KMS-11 (cell line): ENCODE measurements at regions not wholly inside any gene's neighbourhood (a gene's known extent, or its start where the extent isn't known, plus 50 kb on each side); places are given as distances from the start of the nearest gene placed in this dataset.

Experiments used
- H2AFZ ChIP-seq: fragments of 200-600 bp; sonication (generic); 2 replicates; pipeline ENCODE4 v1.6.1; 2016; ENCODE audit warnings: antibody characterized with exemption, mixed run types, low read depth
- H3K27ac ChIP-seq: fragments of 200-600 bp; sonication (generic); 2 replicates; pipeline ENCODE4 v1.6.1; 2016; ENCODE audit warnings: mild to moderate bottlenecking, mixed run types
- H3K27me3 ChIP-seq: fragments of 200-600 bp; sonication (generic); 2 replicates; pipeline ENCODE4 v1.6.1; 2017; ENCODE audit warnings: mild to moderate bottlenecking, low read depth, mixed run types, moderate library complexity; ENCODE audit not compliant: insufficient read depth
- H3K36me3 ChIP-seq: fragments of 200-600 bp; sonication (generic); 2 replicates; pipeline ENCODE4 v1.6.1; 2017; ENCODE audit warnings: mild to moderate bottlenecking, mixed run types; ENCODE audit not compliant: insufficient read depth
- H3K4me1 ChIP-seq: fragments of 200-600 bp; sonication (generic); 2 replicates; pipeline ENCODE4 v1.6.1; 2016; ENCODE audit warnings: mild to moderate bottlenecking, low read depth, mixed run types; ENCODE audit not compliant: poor library complexity, severe bottlenecking
- H3K4me2 ChIP-seq: fragments of 200-600 bp; sonication (generic); 2 replicates; pipeline ENCODE4 v1.7.0; 2016; ENCODE audit warnings: mild to moderate bottlenecking, mixed run types
- H3K4me3 ChIP-seq: fragments of 200-600 bp; sonication (generic); IDR thresholded peaks from 2 replicates; pipeline ENCODE4 v1.6.1; 2017; ENCODE audit warnings: low read depth, low read length, mixed read lengths; ENCODE audit not compliant: insufficient read depth
- H3K79me2 ChIP-seq: fragments of 200-600 bp; sonication (generic); 2 replicates; pipeline ENCODE4 v1.6.1; 2016; ENCODE audit warnings: low read depth, mixed run types; ENCODE audit not compliant: insufficient read depth
- H3K9ac ChIP-seq: fragments of 200-600 bp; sonication (generic); 2 replicates; pipeline ENCODE4 v1.6.1; 2016; ENCODE audit warnings: mild to moderate bottlenecking, mixed run types
- H4K20me1 ChIP-seq: fragments of 200-600 bp; sonication (generic); 2 replicates; pipeline ENCODE4 v1.6.1; 2016; ENCODE audit warnings: mild to moderate bottlenecking, mixed run types; ENCODE audit not compliant: insufficient read depth
- CTCF ChIP-seq: fragments of 200-600 bp; sonication (generic); conservative IDR thresholded peaks from 2 replicates; pipeline ENCODE4 v1.6.1; 2017; ENCODE audit warnings: low read depth, mild to moderate bottlenecking, antibody characterized with exemption, low read length, moderate library complexity, mixed read lengths

GRCh38 chr5:82425591-82425990 is 147.4 kb upstream of the RPS23 start:
- no peak overlapping the region for H3K4me2 ChIP-seq
- H4K20me1 ChIP-seq: no peaks in the 10 kb centered on the region
- H3K9ac ChIP-seq: no peak overlapping the region
- no peaks in the 10 kb centered on the region for H3K4me1 ChIP-seq
- H3K79me2 ChIP-seq: no peaks in the 10 kb centered on the region
- no peak overlapping the region for H3K27ac ChIP-seq
- TF ChIP-seq CTCF: no peak
- no peaks in the 10 kb centered on the region for H3K36me3 ChIP-seq
- no peak overlapping the region for H3K4me3 ChIP-seq
- no peaks in the 10 kb centered on the region for H3K27me3 ChIP-seq
- H2AFZ ChIP-seq: no peak overlapping the region

GRCh38 chr5:82424211-82424610 is 146.1 kb upstream of the RPS23 start:
- H3K79me2 ChIP-seq: no peaks in the 10 kb centered on the region
- no peak overlapping the region for H3K9ac ChIP-seq
- H3K36me3 ChIP-seq: no peaks in the 10 kb centered on the region
- H3K27ac ChIP-seq: no peak overlapping the region
- no peak overlapping the region for H3K4me3 ChIP-seq
- no peaks in the 10 kb centered on the region for H3K27me3 ChIP-seq
- H4K20me1 ChIP-seq: no peaks in the 10 kb centered on the region
- H2AFZ ChIP-seq: no peak overlapping the region
- TF ChIP-seq CTCF: no peak
- no peaks in the 10 kb centered on the region for H3K4me1 ChIP-seq
- H3K4me2 ChIP-seq: no peak overlapping the region

- Histone ChIP-seq H3K4me2 (no peak overlapping the region), H3K4me3 (no peak overlapping the region), H4K20me1 (no peaks in the 10 kb centered on the region), H2AFZ (no peak overlapping the region), H3K27me3 (no peaks in the 10 kb centered on the region), H3K79me2 (no peaks in the 10 kb centered on the region), H3K36me3 (no peaks in the 10 kb centered on the region), H3K9ac (no peak overlapping the region), H3K4me1 (no peaks in the 10 kb centered on the region), H3K27ac (no peak overlapping the region)
- TF ChIP-seq CTCF: no peak
These were observed 144.6 kb upstream of the RPS23 start for GRCh38 chr5:82422751-82423181.

GRCh38 chr5:82422001-82422740 is 144.0 kb upstream of the RPS23 start:
- no peak for TF ChIP-seq CTCF
- no peaks in the 10 kb centered on the region for H3K79me2 ChIP-seq
- H3K4me2 ChIP-seq: no peak overlapping the region

More at GRCh38 chr5:82422001-82422740, 144.0 kb upstream of the RPS23 start:
- H3K4me3 ChIP-seq: no peak overlapping the region
- no peak overlapping the region for H3K9ac ChIP-seq
- H3K4me1 ChIP-seq: no peaks in the 10 kb centered on the region
- no peaks in the 10 kb centered on the region for H3K27me3 ChIP-seq
- H2AFZ ChIP-seq: no peak overlapping the region
- H3K36me3 ChIP-seq: no peaks in the 10 kb centered on the region
- no peaks in the 10 kb centered on the region for H4K20me1 ChIP-seq
- no peak overlapping the region for H3K27ac ChIP-seq
